ENCODE measurements at regions not wholly inside any gene's neighbourhood (a gene's known extent, or its start where the extent isn't known, plus 50 kb on each side); places are given as distances from the start of the nearest gene placed in this dataset.

DNA sequence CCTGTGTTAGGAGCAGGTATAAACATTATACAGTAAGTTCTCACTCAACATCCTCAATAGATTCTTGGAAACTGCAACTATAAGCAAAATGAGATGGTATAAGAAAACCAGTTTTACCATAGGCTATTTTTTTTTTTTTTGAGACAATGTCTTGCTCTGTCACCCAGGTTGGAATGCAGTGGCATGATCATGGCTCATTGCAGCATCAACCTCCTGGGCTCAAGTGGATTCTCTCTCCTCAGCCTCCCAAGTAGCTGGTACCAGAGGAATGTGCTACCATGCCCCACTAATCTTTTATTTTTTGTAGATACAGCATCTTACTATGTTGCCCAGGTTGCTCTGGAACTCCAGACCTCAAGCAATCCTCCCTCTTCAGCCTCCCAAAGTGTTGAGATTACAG lies 50.1 kb upstream of the ADRB2 start:
- TF ChIP-seq POLR2AphosphoS5 (IDR thresholded peaks at IDR 0.05; ENCODE audit: insufficient read depth in 1 of 2, low read depth in 1 of 2) (no peak), CTCF (IDR thresholded peaks at IDR 0.05) (no peak), POLR2A (IDR thresholded peaks at IDR 0.05) (no peak)
- no peaks in the 10 kb centered on the region for H3K4me1 ChIP-seq
- H3K27ac ChIP-seq, result no peak overlapping the region
- DNase-seq (ENCODE audit: extremely low spot score in 2 of 2), result no peak
- intact Hi-C loops (cut with DNase I), result no loop called here
- no peaks in the 10 kb centered on the region for H3K9me3 ChIP-seq
- no peaks in the 10 kb centered on the region for H3K27me3 ChIP-seq
- no peak overlapping the region for H3K4me3 ChIP-seq
- no peaks in the 10 kb centered on the region for H3K36me3 ChIP-seq

Data from vagina (tissue), 2 donors.